ENCODE measurements at regions not wholly inside any gene's neighbourhood (a gene's known extent, or its start where the extent isn't known, plus 50 kb on each side); places are given as distances from the start of the nearest gene placed in this dataset.
"Not testable (repeated sequence)": the region's sequence is repeated elsewhere in the genome, so short reads cannot be mapped to it uniquely, and the experiment has no call there.

GRCh38 chr5:124502551-124502950 lies 243.9 kb downstream of the ZNF608 start:
- no peak for DNase-seq

- not testable (repeated sequence) for DNase-seq
Observed at GRCh38 chr5:124499818-124500217, 246.6 kb downstream of the ZNF608 start.

- not testable (repeated sequence) for DNase-seq
Observed at GRCh38 chr5:124496968-124497367, 249.5 kb downstream of the ZNF608 start.

- DNase-seq, result no peak
Observed at GRCh38 chr5:124494540-124495116, 251.8 kb downstream of the ZNF608 start.

GRCh38 chr5:124492444-124493224 lies 253.8 kb downstream of the ZNF608 start:
- DNase-seq, result no peak

- not testable (repeated sequence) for DNase-seq
Observed at GRCh38 chr5:124490315-124490714, 256.1 kb downstream of the ZNF608 start.

- no peak for DNase-seq
Observed at GRCh38 chr5:124481419-124481818, 265.0 kb downstream of the ZNF608 start.

GRCh38 chr5:124480964-124481363 lies 265.5 kb downstream of the ZNF608 start:
- no peak for DNase-seq

- DNase-seq, result no peak
Observed at GRCh38 chr5:124480022-124480421, 266.4 kb downstream of the ZNF608 start.

GRCh38 chr5:124478264-124478663 lies 268.2 kb downstream of the ZNF608 start:
- no peak for DNase-seq

- no peak for DNase-seq
Observed at GRCh38 chr5:124477577-124477976, 268.9 kb downstream of the ZNF608 start.

GRCh38 chr5:124477062-124477461 lies 269.4 kb downstream of the ZNF608 start:
- no peak for DNase-seq

GRCh38 chr5:124474528-124475215 lies 271.8 kb downstream of the ZNF608 start:
- no peak for DNase-seq

GRCh38 chr5:124468671-124469411 lies 277.6 kb downstream of the ZNF608 start:
- no peak for DNase-seq

- no peak for DNase-seq
Observed at GRCh38 chr5:124467745-124468144, 278.7 kb downstream of the ZNF608 start.

GRCh38 chr5:124466011-124466410 lies 280.4 kb downstream of the ZNF608 start:
- no peak for DNase-seq

- DNase-seq, result no peak
Observed at GRCh38 chr5:124463851-124464250, 282.6 kb downstream of the ZNF608 start.

- no peak for DNase-seq
Observed at GRCh38 chr5:124462751-124463150, 283.7 kb downstream of the ZNF608 start.

GRCh38 chr5:124461941-124462340 lies 284.5 kb downstream of the ZNF608 start:
- no peak for DNase-seq

GRCh38 chr5:124461157-124461556 lies 285.3 kb downstream of the ZNF608 start:
- no peak for DNase-seq

- no peak for DNase-seq
Observed at GRCh38 chr5:124460642-124461041, 285.8 kb downstream of the ZNF608 start.

GRCh38 chr5:124459984-124460383 lies 286.5 kb downstream of the ZNF608 start:
- no peak for DNase-seq

GRCh38 chr5:124457901-124458300 lies 288.5 kb downstream of the ZNF608 start:
- DNase-seq, result no peak

Measured in stimulated activated CD4-positive, alpha-beta T cell treated with anti-CD3 and anti-CD28 coated beads, Interleukin-4, amount 100 ng/mL, for 1 hour (primary cell).